GM21360 (cell line): ENCODE measurements at regions not wholly inside any gene's neighbourhood (a gene's known extent, or its start where the extent isn't known, plus 50 kb on each side); places are given as distances from the start of the nearest gene placed in this dataset.

Experiments
- ATAC-seq: cut with Tn5 transposase; IDR thresholded peaks from one replicate; pipeline ENCODE4 v1.9.1; 2021; ENCODE audit warnings: mild to moderate bottlenecking, moderate library complexity; ENCODE audit not compliant: unreplicated experiment

GRCh38 chr5:40416098-40416497, 263.6 kb upstream of the PTGER4 start:
- no peak for ATAC-seq

GRCh38 chr5:40414922-40415321, 264.8 kb upstream of the PTGER4 start:
- no peak for ATAC-seq

DNA sequence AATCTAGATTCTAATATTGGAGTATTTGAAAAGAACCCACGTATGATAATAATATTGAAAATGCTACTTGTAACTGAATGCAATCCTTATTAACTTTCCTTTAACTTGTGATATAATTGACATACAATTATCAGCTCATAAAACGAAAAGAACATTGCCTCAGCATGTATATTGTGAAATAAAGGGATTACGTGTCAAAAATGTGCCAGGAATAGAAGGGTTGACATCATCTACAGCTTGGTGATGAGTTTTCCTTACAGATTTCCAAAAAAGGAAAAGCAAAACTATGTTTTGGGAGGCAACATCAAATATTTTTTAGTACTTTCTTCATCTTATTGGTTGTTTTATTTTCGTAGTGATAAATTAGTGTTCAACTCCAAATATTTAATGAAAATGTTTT, 266.0 kb upstream of the PTGER4 start:
- ATAC-seq: no peak

DNA sequence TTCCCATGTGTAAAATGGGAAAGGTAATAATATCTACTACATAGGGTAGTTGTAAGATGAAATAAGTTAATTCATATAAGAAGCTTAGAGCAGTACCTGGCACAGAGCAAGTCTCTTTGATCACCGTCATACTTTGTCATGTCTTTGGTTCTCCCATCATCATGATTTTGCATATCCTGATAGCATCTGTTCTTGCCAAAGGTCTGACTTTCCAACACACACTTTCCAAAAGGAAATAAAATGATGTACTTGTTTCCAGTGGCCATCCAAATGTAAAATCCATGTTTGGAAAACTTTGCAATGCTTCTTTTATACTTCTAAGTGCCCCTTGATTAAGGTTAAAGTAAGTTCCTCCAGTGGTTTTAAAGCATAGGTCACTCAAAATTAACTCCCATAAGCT, 266.9 kb upstream of the PTGER4 start:
- ATAC-seq: no peak

GRCh38 chr5:40410964-40411635, 268.6 kb upstream of the PTGER4 start:
- ATAC-seq: no peak

GRCh38 chr5:40410231-40410861, 269.4 kb upstream of the PTGER4 start:
- ATAC-seq: no peak

DNA sequence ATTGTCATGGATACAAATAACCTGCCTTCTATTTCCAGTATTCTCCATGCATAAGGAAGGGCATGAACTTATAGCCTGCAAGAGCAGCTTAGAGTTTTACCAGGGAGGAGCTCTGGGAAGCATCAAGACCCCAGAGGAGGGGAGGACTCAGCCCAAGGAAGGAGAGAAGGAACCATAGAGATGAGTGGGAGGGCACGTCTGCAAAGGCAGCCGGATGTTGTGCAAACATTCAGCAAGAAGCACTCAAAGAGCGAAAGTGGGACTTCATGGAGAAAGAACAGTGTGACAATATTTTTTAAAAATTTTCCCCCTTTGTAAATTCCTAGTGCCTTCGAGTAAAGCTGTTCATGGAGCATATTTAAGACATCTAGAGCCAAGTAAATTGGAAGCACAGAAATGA, 270.1 kb upstream of the PTGER4 start:
- no peak for ATAC-seq

GRCh38 chr5:40406741-40407211, 272.9 kb upstream of the PTGER4 start:
- ATAC-seq: no peak

DNA sequence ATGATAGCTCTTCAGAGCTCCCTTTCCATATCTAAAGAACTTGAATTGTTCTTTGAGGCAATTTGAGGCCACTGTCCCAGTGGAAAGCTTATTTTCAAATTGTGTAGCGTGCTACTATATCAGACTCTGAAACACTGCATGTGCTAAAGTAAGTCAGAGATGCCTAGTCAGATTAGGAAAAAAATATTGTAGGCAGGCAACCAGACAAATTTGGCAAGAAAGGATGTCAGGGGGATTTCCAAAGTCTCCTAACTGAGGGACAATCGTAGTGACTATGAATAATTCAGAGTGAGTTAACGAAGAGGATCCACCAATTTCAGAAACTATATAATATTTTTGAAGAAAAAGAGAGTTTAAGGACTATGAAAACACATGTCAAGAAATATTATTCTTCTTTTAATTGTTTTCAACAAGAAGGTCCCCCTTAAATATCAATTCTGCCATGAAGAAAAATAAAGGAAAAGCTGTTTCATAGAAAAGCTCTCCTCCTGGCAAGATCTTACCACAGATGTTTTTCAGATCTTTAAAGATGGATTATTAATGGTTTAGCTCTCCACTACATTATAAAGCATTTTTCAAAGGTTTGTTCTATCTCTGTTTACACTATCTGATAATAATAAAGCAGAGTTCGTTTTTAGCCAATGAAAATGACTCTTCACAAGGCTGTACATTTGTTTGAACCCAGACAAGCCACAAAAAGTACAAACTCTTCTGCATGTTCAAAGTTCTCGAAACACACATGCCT, 273.5 kb upstream of the PTGER4 start:
- ATAC-seq: no peak

DNA sequence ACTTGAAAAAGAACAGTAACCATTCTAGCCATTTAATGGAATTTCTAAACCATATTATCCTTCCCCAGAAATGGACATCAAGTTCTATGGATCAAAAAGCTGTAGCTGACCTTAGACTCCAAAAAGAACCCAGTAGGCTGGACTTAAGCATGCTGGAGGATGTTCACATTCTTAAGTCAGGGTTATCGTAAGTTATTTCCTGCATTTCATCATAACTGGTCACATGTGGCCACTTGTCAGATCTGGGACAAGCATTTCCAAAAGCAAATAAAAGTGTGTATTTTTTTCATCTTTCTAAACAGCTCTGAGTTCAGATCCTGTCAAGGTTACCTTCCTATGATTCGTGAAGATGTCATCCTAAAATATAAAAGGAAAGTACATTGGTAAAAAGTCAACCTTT, 274.5 kb upstream of the PTGER4 start:
- ATAC-seq: no peak

DNA sequence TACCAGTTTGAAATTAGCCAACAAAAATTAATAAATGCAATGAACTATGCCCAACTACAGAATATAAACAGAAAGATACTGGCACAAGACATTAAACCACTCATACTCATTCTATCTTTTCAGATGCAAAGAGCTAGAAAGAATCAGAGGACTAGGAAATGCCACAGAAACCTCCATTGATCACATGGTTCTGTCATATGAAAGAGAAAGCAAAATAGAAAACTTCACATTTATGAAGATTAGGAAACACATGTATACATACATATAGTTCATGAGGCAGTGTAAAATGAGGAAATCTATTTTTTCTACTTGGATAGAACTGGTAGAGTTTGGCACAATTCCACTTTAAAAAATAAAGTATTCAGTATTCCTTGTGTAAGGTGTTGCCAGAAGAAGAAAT, 275.1 kb upstream of the PTGER4 start:
- ATAC-seq: peak; percentile 55

GRCh38 chr5:40402007-40402364, 277.7 kb upstream of the PTGER4 start:
- ATAC-seq: no peak

DNA sequence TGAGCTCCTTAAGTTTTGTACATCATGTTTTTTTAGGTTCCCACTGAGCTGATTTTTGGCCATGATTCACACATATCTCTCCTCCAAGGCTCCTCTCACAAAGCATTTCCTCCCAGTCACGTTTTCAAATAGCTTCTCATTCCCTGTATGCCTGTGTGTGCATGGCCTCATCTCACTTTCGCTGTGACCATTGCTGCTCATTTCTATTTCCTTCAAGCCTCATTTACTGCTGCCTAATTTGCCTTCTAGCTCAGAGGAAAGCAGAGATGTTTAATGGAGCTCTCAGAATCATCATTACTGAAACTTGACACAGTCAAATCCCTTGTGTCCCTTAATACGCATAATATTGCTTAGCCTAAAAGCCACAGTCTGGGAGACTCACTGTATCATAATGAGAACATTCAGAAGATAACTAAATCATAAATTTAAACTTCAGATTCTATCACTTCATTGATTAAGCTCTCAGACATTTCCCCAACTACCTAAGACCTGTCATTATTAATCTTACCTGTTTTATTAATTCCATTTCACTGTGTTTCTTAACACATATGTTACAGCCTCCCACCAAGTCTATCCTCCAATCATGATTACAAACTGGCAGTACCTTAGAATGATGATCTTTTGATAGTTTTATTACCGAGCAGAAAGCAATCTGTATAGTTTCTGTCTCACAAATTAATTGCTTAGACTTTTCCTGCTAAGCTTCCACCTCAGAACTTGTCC, 278.3 kb upstream of the PTGER4 start:
- peak; percentile 72 for ATAC-seq

- ATAC-seq: no peak
These were observed 279.5 kb upstream of the PTGER4 start for GRCh38 chr5:40400245-40400644.

- ATAC-seq: no peak
These were observed 280.4 kb upstream of the PTGER4 start for GRCh38 chr5:40399349-40399748.

GRCh38 chr5:40397976-40398375, 281.7 kb upstream of the PTGER4 start:
- ATAC-seq: no peak

GRCh38 chr5:40397091-40397490, 282.6 kb upstream of the PTGER4 start:
- no peak for ATAC-seq

- no peak for ATAC-seq
These were observed 283.4 kb upstream of the PTGER4 start for GRCh38 chr5:40396317-40396716.

DNA sequence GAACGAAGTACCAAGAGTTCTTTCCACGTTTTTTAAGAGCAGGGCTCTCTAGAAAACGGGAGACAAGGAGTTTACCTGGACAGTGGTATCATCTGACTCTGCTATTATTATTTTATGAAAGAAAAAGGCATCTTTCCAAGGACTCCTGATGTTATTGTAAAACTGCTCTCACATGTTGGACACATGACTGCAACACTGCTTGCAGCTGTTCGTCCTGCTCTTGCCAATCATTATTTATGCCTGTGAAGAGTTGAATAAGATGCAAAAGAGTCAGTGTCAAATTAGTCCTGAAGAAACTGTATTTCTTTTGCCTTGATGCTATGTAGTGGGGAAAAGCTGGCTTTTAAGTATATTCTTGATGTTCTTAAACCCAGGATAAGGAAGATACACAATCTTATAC, 284.5 kb upstream of the PTGER4 start:
- ATAC-seq: no peak

- ATAC-seq: no peak
These were observed 285.0 kb upstream of the PTGER4 start for GRCh38 chr5:40394698-40395097.

GRCh38 chr5:40391642-40392041, 288.1 kb upstream of the PTGER4 start:
- ATAC-seq: no peak
